HL-60 (cell line): ENCODE measurements at regions not wholly inside any gene's neighbourhood (a gene's known extent, or its start where the extent isn't known, plus 50 kb on each side); places are given as distances from the start of the nearest gene placed in this dataset.

Experiments used
- DNase-seq, 2 experiments: peaks; one replicate each; pipeline ENCODE4 v3.0.0-alpha.2; 2010 to 2020; ENCODE audit warnings: low read depth in 1 of 2, low spot score in 1 of 2
- H3K27ac ChIP-seq: fragments of 250-450 bp; sonication (Bioruptor Pico); replicated peaks from 2 replicates; pipeline ENCODE4 v1.5.1; 2020; ENCODE audit warnings: mild to moderate bottlenecking, moderate library complexity
- H3K27me3 ChIP-seq: fragments of 250-450 bp; sonication (Bioruptor Pico); 2 replicates; pipeline ENCODE4 v1.5.1; 2021; ENCODE audit warnings: mild to moderate bottlenecking, moderate library complexity; ENCODE audit not compliant: insufficient read depth, poor library complexity, severe bottlenecking
- H3K4me3 ChIP-seq: replicated peaks from 2 replicates; pipeline ENCODE4 v1.5.1; 2011; ENCODE audit warnings: mild to moderate bottlenecking, control low read depth, low read length; ENCODE audit not compliant: insufficient read depth
- CTCF ChIP-seq: IDR thresholded peaks from one replicate; pipeline ENCODE4 v1.5.1; 2011; ENCODE audit warnings: low read length, control low read depth, inconsistent platforms; ENCODE audit not compliant: insufficient read depth
- GABPA ChIP-seq: IDR thresholded peaks from 2 replicates; pipeline ENCODE4 v1.6.1; 2012; ENCODE audit warnings: low read depth
- POLR2AphosphoS5 ChIP-seq: IDR thresholded peaks from 2 replicates; pipeline ENCODE4 v1.6.1; 2012; ENCODE audit warnings: low read depth
- REST ChIP-seq: IDR thresholded peaks from 2 replicates; pipeline ENCODE4 v1.6.1; 2012; ENCODE audit warnings: low read depth; ENCODE audit not compliant: insufficient replicate concordance
- SPI1 ChIP-seq: IDR thresholded peaks from 2 replicates; pipeline ENCODE4 v1.6.1; 2012; ENCODE audit warnings: low read depth, mild to moderate bottlenecking, borderline replicate concordance

GRCh38 chr11:112728716-112729115, 232.5 kb upstream of the NCAM1 start:
- TF ChIP-seq POLR2AphosphoS5 (no peak), REST (no peak), GABPA (no peak), SPI1 (no peak), CTCF (no peak)
- Histone ChIP-seq H3K27ac (no peak overlapping the region), H3K27me3 (no peaks in the 10 kb centered on the region), H3K4me3 (no peak overlapping the region)
- DNase-seq: no peak

- no peak for TF ChIP-seq CTCF
- no peak for TF ChIP-seq POLR2AphosphoS5
- no peak for TF ChIP-seq SPI1
- no peak for TF ChIP-seq GABPA
- TF ChIP-seq REST: no peak
- H3K4me3 ChIP-seq: no peak overlapping the region
- no peak overlapping the region for H3K27ac ChIP-seq
- no peak for DNase-seq
- H3K27me3 ChIP-seq: no peaks in the 10 kb centered on the region
These were observed 230.6 kb upstream of the NCAM1 start for GRCh38 chr11:112730591-112730990.

DNA sequence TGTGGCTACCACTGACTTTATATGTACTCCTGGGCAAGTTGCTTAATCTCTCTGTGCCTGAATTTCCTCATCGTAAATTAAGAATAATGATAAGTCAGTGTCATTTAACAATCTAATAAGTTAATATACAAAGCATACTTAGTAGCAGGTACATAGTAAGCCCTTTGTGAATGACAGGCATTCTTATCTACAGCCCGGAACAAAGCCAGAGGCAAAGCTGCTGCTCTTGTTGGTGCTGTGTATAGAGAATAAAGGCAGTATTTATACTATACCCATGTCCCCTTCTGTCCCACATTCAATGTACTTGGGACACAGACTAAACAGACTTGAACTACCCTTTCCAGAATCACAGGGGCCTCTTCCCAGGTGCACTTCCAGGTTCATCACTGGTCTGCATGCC, 229.7 kb upstream of the NCAM1 start:
- H3K4me3 ChIP-seq: no peak overlapping the region
- no peak for DNase-seq
- H3K27ac ChIP-seq: no peak overlapping the region
- no peaks in the 10 kb centered on the region for H3K27me3 ChIP-seq
- no peak for TF ChIP-seq CTCF
- TF ChIP-seq SPI1: no peak
- no peak for TF ChIP-seq POLR2AphosphoS5
- TF ChIP-seq GABPA: no peak
- no peak for TF ChIP-seq REST
